Pulmonary artery endothelial cell (primary cell): ENCODE measurements at regions not wholly inside any gene's neighbourhood (a gene's known extent, or its start where the extent isn't known, plus 50 kb on each side); places are given as distances from the start of the nearest gene placed in this dataset.

Experiments used
- DNase-seq: peaks from one replicate; pipeline ENCODE4 v3.0.0-alpha.2; 2011; ENCODE audit warnings: low read depth, low spot score

DNA sequence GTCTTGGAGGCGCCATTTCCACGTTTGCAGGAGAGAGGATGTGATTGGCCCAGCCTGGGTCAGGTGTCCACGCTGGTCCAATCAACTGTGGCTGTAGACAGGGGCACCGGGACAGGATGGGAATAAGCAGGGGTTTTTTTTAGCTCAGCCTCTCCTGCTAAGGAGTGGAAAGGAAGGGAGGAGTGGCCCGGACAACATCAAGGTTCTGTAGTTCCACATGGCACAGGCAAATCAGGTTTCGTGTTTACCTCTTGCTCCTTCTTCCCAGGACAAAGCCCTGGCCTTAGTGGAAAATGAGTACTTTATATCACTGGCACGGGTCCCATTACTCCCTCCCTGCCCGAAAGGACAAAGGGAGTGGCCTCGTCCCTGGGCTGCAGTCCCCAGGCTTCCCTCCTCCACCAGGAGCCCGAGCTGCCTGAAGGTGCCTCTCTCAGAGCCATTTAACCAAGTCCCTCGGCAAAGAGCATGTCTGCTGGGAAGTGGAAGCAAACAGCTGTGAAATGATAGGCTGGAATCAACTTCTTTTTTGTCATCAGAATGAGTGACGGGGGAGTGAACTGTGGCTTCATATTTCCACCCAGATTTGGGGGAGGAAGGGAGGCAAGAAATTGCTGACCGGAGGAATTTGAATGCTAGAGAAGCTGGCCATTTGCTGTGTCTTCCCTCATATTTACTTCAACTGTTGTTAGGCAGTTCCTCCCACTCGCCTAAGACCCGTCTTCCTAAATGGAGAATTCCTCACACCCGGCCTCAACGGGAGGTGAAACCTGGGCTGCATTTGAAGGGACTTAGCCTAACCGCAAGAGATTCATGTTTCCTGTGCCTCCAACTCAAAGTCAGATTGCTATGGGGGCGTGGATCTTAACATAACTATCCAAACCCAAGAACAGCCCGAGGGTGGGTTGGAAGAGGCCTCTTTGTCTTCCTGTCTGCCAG is 84.9 kb upstream of the SLC44A3 start:
- DNase-seq, result no peak

DNA sequence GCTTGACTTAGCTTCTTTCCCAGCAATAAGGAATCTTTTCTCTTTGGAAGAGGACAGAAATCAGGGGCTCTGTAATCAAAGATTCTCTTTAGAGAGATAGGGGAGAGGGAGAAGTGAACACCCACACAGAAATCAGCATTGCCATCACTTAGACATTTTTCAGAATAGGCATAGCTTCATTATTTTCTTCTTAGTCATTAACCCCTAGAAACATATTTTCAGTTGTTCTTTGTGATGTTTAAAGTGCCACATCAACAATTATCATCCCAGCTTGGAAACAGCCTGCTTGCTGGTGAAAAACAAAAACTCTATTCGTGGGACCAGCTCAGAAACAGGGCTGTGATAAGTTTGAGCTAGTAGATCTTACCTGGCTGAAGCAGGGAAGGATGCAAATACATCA is 88.3 kb upstream of the SLC44A3 start:
- no peak for DNase-seq

DNA sequence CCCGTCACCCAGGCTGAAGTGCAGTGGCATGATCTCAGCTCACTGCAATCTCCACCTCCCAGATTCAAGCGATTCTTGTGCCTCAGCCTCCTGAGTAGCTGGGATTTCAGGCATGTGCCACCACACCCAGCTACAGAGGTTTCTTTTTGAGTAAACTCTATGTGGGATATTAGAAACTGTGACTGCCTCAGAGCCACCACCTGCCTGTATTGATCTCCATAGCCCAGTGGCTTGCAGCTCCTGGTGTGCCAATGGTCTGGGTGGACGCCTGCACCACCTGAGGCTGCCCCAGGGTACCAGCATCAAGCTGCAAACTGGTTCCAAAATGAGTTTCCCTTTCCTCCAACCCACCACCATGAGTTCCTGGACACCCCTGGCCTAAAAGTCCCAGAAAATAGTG is 89.7 kb upstream of the SLC44A3 start:
- DNase-seq, result no peak

GRCh38 chr1:94729267-94729666 is 90.9 kb upstream of the SLC44A3 start:
- DNase-seq, result peak; percentile 60

DNA sequence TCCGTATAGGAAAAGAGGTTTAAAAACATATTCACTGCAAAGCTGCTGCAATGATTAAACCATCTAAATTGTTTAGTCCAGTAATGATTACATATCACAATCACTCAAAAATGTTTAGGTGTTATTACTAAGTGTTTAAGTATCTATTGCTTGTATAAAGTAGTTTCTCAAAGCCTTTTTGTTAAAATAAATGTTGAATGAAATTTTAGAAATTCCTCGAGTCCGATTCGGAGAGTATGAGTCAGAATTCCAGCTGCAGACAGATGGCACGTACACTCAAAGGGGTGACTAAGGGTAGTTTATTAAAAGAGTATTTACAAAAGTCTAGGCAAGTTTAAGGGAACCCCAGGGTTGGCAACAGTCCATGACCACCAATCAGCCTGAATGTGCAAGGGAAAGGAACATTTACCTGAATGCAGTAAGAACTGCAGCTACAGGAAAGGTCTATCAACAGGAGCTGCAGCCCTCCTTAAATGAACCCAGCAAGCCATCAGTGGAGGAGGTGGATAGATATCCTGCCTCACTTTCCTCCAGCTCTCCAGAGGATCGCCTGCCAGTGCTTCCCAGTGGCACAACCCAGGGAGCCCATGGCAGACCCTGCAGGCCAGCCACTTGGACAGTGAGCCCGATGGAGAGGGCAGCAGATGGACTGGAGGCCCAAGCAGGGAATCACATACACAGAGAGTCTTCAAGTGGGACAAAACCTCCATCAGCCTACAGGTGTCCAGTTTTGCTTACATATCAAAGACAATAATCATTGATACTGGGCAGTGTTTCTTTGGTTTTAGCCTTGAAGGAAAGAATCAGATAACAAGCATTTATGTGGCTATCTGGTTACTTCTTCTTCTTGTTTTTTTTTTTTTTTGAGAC is 92.1 kb upstream of the SLC44A3 start:
- peak; percentile 19 for DNase-seq

GRCh38 chr1:94726981-94727685 is 93.0 kb upstream of the SLC44A3 start:
- no peak for DNase-seq

DNA sequence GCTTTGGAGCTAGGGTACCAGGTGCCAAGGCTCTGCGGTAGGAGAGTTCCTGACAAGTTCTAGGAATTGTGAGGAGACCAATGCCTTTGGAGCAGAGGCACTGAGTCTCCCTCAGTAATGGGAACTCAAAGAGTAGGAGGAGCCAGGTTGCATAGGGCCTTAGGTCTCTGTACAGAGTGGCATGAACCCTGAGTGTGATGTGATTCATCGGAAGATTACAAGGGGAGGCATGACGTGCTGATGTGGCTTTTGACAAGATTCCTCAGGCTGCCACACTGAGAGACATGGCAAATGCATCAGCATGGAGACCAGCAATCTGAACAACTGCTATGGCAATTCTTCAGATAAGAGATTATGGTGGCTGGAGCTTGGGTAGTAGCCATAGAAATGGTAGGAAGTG is 94.6 kb upstream of the SLC44A3 start:
- no peak for DNase-seq

DNA sequence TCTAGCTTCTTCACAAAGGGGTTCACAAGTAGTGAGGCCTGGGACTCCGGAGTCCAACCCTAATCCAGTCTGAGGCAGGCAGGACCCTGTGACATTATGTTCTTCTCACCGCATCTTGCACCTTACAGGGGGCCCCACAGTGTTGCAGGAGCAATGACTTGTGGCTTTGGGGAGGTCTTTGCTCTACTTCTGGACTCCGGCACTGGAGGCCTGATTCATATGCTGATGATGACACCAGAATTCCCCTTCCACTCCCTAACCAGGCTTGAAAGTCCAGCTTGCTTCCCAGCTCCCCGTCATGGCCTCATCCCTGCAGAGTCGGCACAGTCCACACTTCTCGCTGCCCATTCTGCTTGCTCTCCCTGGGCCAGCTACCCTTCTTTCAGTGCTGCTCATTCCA is 96.3 kb upstream of the SLC44A3 start:
- DNase-seq, result no peak

GRCh38 chr1:94723463-94723862 is 96.7 kb upstream of the SLC44A3 start:
- no peak for DNase-seq

DNA sequence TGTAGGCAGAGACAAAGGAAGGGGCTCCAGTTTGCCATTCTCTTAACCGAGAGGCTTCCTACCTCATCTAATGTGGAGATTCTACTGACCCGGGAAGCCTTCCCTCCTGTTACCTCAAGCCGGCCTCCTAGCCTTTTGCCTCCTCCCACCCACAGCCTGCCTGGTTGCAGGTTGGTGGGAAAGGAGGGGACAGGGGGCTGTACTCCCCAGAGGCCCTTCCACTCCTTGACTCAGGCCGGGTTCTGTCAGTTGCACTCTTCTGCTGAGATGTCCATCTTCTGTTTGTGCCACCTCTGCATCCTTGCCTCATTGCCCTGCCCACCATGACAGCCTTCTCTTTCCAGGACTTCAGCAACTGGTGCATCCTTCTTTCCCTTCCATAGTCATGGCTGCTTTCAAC is 98.0 kb upstream of the SLC44A3 start:
- no peak for DNase-seq

- DNase-seq, result no peak
Observed at GRCh38 chr1:94721240-94721639, 98.9 kb upstream of the SLC44A3 start.

- DNase-seq, result no peak
Observed at GRCh38 chr1:94719926-94720793, 100.0 kb upstream of the SLC44A3 start.

GRCh38 chr1:94716965-94717364 is 103.2 kb upstream of the SLC44A3 start:
- no peak for DNase-seq

DNA sequence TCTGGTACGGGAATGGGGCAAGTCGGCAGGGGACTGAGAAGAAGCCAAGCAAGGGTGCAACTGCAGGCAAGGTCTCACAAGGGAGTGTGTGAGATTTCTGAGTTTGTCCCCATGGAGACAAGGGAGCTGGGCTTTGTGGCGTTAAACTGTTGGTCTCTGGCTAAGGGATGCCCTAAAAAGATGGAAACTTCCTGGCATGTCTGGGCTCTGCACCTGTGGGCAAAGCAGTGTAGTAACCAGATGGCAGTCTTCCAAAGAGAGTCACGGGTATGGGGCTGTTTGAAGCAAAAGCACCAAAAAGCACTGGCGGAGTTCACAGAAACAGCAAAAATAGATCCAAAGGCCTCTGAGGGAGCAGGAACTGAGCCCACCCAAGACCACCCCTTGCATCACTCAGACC is 104.8 kb upstream of the SLC44A3 start:
- DNase-seq, result no peak

GRCh38 chr1:94714552-94714951 is 105.6 kb upstream of the SLC44A3 start:
- DNase-seq, result no peak

DNA sequence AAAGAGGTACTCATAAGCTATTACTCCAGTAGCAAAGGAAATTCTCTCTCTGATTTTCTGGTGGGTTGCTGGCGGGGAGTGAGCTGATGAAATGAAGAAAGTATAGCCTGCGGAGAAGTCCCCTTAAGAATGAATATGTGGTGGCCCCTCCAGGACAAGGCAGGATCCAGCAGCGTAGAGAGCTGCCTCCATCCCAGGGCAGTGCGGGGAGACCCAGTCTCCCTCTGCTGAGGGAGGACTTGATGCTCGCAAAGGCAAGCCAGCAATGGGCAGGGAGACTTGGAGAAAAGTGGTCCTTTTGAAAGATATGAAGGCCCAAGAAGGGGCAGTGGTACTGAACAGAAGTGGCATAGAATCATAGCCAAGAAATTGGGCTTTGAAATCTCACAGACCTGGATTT is 106.0 kb upstream of the SLC44A3 start:
- DNase-seq, result no peak

- no peak for DNase-seq
Observed at GRCh38 chr1:94713472-94714141, 106.5 kb upstream of the SLC44A3 start.

- DNase-seq, result no peak
Observed at GRCh38 chr1:94709891-94710581, 110.1 kb upstream of the SLC44A3 start.

GRCh38 chr1:94708811-94709210 is 111.3 kb upstream of the SLC44A3 start:
- no peak for DNase-seq

- no peak for DNase-seq
Observed at GRCh38 chr1:94708299-94708685, 111.9 kb upstream of the SLC44A3 start.
